ENCODE measurements at regions not wholly inside any gene's neighbourhood (a gene's known extent, or its start where the extent isn't known, plus 50 kb on each side); places are given as distances from the start of the nearest gene placed in this dataset.

GRCh38 chr6:132218059-132218696, 183.1 kb downstream of the MOXD1 start:
- TF ChIP-seq RAD21 (IDR thresholded peaks at IDR 0.05; ENCODE audit: low read length) (peak; percentile 52), EZH2phosphoT487 (IDR thresholded peaks at IDR 0.05; ENCODE audit: borderline replicate concordance, low read depth) (no peak), MEF2A (IDR thresholded peaks at IDR 0.05; ENCODE audit: borderline replicate concordance, low read depth) (no peak), EP300 (IDR thresholded peaks at IDR 0.05; ENCODE audit: borderline replicate concordance in 1 of 2, low read depth in 1 of 2, low read length in 1 of 2) (no peak), RFX5 (IDR thresholded peaks at IDR 0.05; ENCODE audit: low read length) (no peak), SMC3 (IDR thresholded peaks at IDR 0.05; ENCODE audit: low read depth, low read length) (peak; percentile 23; the same call in 1 of the 2 replicates), NFIC (IDR thresholded peaks at IDR 0.05; ENCODE audit: borderline replicate concordance) (no peak), POLR2AphosphoS5 (IDR thresholded peaks at IDR 0.05; ENCODE audit: low read depth, low read length) (no peak), RXRA (IDR thresholded peaks at IDR 0.05; ENCODE audit: borderline replicate concordance, low read depth) (no peak), ELF1 (IDR thresholded peaks at IDR 0.05) (no peak)
- TF ChIP-seq, protein P1, sequence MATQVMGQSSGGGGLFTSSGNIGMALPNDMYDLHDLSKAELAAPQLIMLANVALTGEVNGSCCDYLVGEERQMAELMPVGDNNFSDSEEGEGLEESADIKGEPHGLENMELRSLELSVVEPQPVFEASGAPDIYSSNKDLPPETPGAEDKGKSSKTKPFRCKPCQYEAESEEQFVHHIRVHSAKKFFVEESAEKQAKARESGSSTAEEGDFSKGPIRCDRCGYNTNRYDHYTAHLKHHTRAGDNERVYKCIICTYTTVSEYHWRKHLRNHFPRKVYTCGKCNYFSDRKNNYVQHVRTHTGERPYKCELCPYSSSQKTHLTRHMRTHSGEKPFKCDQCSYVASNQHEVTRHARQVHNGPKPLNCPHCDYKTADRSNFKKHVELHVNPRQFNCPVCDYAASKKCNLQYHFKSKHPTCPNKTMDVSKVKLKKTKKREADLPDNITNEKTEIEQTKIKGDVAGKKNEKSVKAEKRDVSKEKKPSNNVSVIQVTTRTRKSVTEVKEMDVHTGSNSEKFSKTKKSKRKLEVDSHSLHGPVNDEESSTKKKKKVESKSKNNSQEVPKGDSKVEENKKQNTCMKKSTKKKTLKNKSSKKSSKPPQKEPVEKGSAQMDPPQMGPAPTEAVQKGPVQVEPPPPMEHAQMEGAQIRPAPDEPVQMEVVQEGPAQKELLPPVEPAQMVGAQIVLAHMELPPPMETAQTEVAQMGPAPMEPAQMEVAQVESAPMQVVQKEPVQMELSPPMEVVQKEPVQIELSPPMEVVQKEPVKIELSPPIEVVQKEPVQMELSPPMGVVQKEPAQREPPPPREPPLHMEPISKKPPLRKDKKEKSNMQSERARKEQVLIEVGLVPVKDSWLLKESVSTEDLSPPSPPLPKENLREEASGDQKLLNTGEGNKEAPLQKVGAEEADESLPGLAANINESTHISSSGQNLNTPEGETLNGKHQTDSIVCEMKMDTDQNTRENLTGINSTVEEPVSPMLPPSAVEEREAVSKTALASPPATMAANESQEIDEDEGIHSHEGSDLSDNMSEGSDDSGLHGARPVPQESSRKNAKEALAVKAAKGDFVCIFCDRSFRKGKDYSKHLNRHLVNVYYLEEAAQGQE (IDR thresholded peaks at IDR 0.05; ENCODE audit: low read depth, low read length), result no peak
- TF ChIP-seq, protein P2, sequence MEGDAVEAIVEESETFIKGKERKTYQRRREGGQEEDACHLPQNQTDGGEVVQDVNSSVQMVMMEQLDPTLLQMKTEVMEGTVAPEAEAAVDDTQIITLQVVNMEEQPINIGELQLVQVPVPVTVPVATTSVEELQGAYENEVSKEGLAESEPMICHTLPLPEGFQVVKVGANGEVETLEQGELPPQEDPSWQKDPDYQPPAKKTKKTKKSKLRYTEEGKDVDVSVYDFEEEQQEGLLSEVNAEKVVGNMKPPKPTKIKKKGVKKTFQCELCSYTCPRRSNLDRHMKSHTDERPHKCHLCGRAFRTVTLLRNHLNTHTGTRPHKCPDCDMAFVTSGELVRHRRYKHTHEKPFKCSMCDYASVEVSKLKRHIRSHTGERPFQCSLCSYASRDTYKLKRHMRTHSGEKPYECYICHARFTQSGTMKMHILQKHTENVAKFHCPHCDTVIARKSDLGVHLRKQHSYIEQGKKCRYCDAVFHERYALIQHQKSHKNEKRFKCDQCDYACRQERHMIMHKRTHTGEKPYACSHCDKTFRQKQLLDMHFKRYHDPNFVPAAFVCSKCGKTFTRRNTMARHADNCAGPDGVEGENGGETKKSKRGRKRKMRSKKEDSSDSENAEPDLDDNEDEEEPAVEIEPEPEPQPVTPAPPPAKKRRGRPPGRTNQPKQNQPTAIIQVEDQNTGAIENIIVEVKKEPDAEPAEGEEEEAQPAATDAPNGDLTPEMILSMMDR (IDR thresholded peaks at IDR 0.05), result peak; percentile 56
- TF ChIP-seq, protein P3, sequence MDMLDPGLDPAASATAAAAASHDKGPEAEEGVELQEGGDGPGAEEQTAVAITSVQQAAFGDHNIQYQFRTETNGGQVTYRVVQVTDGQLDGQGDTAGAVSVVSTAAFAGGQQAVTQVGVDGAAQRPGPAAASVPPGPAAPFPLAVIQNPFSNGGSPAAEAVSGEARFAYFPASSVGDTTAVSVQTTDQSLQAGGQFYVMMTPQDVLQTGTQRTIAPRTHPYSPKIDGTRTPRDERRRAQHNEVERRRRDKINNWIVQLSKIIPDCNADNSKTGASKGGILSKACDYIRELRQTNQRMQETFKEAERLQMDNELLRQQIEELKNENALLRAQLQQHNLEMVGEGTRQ (IDR thresholded peaks at IDR 0.05; ENCODE audit: borderline replicate concordance, low read depth, low read length), result no peak

All from SK-N-SH (cell line).